Mucosa of descending colon (tissue), 3 donors: ENCODE measurements at regions not wholly inside any gene's neighbourhood (a gene's known extent, or its start where the extent isn't known, plus 50 kb on each side); places are given as distances from the start of the nearest gene placed in this dataset.

ENCODE experiments used
- ATAC-seq: fragments of 200-7000 bp; cut with Tn5 transposase; one replicate; pipeline ENCODE4 v1.9.1; 2020; ENCODE audit warnings: mild to moderate bottlenecking, moderate library complexity
- DNase-seq, 3 donors: peaks; one replicate each; pipeline ENCODE4 v3.0.0-alpha.2; 2020
- H3K36me3 ChIP-seq: fragments of 200-600 bp; one replicate; pipeline ENCODE4 v1.8.0; 2021; ENCODE audit warnings: low read depth, mild to moderate bottlenecking
- H3K4me1 ChIP-seq: fragments of 200-600 bp; one replicate; pipeline ENCODE4 v1.8.0; 2021; ENCODE audit warnings: low read depth, mild to moderate bottlenecking
- H3K4me3 ChIP-seq: fragments of 200-600 bp; one replicate; pipeline ENCODE4 v1.8.0; 2021; ENCODE audit warnings: mild to moderate bottlenecking
- H3K9me3 ChIP-seq: fragments of 200-600 bp; one replicate; pipeline ENCODE4 v1.8.0; 2021; ENCODE audit warnings: mild to moderate bottlenecking
- intact Hi-C, 2 donors: fragments of 100-400 bp; cut with DNase I in 1 of 2; cut with micrococcal nuclease in 1 of 2; formaldehyde crosslinking; loops; one replicate each; pipeline versions ENCODE4 v1.11.0 to v1.11.1; 2022; cut with DNase I, micrococcal nuclease
- TF ChIP-seq, protein P1 (sequence below): fragments of 200-600 bp; IDR thresholded peaks from one replicate; pipeline ENCODE4 v1.8.0; 2022; ENCODE audit warnings: antibody characterized with exemption, mild to moderate bottlenecking
- donor health status: DM: no; HTN: no; CAD: no; lungs with moderate emphysema.
- donor health status: DM: no; HTN: no; CAD: no.
- donor health status: DM: no; HTN: yes; CAD: no.

- DNase-seq (peak; percentile 50 to 79 (median 56)), ATAC-seq (peak; percentile 82)
- Histone ChIP-seq H3K4me3 (no peak overlapping the region), H3K4me1 (no peaks in the 10 kb centered on the region), H3K9me3 (no peaks in the 10 kb centered on the region), H3K36me3 (no peaks in the 10 kb centered on the region)
- TF ChIP-seq, protein P1, sequence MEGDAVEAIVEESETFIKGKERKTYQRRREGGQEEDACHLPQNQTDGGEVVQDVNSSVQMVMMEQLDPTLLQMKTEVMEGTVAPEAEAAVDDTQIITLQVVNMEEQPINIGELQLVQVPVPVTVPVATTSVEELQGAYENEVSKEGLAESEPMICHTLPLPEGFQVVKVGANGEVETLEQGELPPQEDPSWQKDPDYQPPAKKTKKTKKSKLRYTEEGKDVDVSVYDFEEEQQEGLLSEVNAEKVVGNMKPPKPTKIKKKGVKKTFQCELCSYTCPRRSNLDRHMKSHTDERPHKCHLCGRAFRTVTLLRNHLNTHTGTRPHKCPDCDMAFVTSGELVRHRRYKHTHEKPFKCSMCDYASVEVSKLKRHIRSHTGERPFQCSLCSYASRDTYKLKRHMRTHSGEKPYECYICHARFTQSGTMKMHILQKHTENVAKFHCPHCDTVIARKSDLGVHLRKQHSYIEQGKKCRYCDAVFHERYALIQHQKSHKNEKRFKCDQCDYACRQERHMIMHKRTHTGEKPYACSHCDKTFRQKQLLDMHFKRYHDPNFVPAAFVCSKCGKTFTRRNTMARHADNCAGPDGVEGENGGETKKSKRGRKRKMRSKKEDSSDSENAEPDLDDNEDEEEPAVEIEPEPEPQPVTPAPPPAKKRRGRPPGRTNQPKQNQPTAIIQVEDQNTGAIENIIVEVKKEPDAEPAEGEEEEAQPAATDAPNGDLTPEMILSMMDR: no peak
- intact Hi-C loops: no loop called here
These were observed 183.0 kb downstream of the THBS2 start for GRCh38 chr6:169070506-169071176.

- no peak for ATAC-seq
- TF ChIP-seq, protein P1: no peak
- H3K36me3 ChIP-seq: no peaks in the 10 kb centered on the region
- intact Hi-C loops: no loop called here
- H3K4me1 ChIP-seq: no peaks in the 10 kb centered on the region
- H3K9me3 ChIP-seq: no peaks in the 10 kb centered on the region
- no peak for DNase-seq
- H3K4me3 ChIP-seq: no peak overlapping the region
These were observed 184.3 kb downstream of the THBS2 start for GRCh38 chr6:169069356-169069755.

DNA sequence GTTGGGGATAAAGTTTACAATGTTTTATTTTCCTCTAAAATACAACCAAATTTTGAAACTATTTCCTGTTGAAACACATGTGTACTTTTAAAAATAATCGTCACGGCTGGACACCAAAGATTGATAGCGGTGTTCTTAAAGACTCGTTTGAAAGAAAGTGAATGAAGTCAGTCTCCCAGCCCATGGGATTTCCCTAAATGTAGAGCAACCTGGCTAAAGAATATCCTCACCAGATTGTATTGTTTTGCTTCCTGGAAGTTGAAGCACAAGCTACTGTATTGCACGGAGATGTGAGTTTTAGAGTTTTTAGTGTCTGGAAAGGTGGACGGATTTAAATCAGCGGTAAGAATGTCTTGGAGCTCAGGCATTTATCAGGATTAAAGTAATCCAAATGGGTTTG, 189.5 kb downstream of the THBS2 start:
- TF ChIP-seq, protein P1: no peak
- Histone ChIP-seq H3K4me3 (no peak overlapping the region), H3K4me1 (no peaks in the 10 kb centered on the region), H3K9me3 (no peaks in the 10 kb centered on the region), H3K36me3 (no peaks in the 10 kb centered on the region)
- DNase-seq (no peak), ATAC-seq (no peak)
- intact Hi-C loops: no loop called here

DNA sequence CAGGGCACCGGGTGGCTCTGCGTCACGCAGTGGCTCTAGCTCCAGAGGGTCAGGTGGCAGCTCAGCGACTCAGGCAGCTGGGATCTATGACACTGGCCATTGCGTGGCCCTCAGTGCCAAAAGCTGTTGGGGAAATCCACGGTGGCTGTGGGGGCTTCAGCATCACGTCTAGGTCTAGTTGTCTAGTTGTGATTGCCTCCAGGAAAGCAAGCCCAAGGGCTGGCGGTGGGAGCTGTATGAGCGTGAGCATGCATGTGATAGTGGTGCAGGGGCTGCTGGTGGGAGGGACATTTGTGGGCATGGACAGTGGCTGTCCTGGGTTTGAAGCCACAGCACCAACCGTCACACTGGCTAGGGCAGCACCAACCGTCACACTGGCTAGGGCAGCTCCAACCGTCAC, 191.4 kb downstream of the THBS2 start:
- no peak for DNase-seq
- Histone ChIP-seq H3K36me3 (no peaks in the 10 kb centered on the region), H3K4me3 (no peak overlapping the region), H3K4me1 (no peaks in the 10 kb centered on the region), H3K9me3 (no peaks in the 10 kb centered on the region)
- no peak for ATAC-seq
- intact Hi-C loops: no loop called here
- TF ChIP-seq, protein P1: no peak

GRCh38 chr6:169058634-169059033, 195.0 kb downstream of the THBS2 start:
- Histone ChIP-seq H3K9me3 (no peaks in the 10 kb centered on the region), H3K36me3 (no peaks in the 10 kb centered on the region), H3K4me1 (no peaks in the 10 kb centered on the region), H3K4me3 (no peak overlapping the region)
- no peak for DNase-seq
- intact Hi-C loops: no loop called here
- TF ChIP-seq, protein P1: no peak
- no peak for ATAC-seq

DNA sequence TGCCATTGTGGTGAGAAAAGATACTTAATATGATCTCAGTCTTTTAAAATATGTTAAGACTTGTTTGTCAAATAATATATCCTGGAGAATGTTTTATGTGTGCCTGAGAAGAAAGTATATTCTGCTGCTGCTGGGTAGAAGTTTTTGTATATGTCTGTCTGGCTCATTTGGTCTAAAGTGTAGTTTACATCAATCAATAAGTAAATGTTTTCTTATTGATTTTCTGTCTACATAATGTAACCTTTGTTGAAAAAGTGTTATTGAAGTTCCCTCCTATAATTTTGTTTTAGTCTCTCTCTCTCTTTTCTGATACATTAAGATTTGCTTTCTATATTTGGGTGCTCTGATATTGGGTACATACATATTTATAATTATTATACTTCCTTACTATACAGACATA, 201.2 kb downstream of the THBS2 start:
- Histone ChIP-seq H3K9me3 (no peaks in the 10 kb centered on the region), H3K36me3 (no peaks in the 10 kb centered on the region), H3K4me1 (no peaks in the 10 kb centered on the region), H3K4me3 (no peak overlapping the region)
- no peak for ATAC-seq
- TF ChIP-seq, protein P1: no peak
- intact Hi-C loops: no loop called here
- DNase-seq: no peak
